Fibroblast of lung (primary cell): ENCODE measurements at regions not wholly inside any gene's neighbourhood (a gene's known extent, or its start where the extent isn't known, plus 50 kb on each side); places are given as distances from the start of the nearest gene placed in this dataset.

Experiments
- DNase-seq, 2 donors: peaks; one replicate each; pipeline versions ENCODE4 v3.0.0 to v3.0.0-alpha.2; 2010; ENCODE audit warnings: low read depth in 2 of 2
- H2AFZ ChIP-seq: 2 replicates; pipeline ENCODE4 v1.5.1; 2012; ENCODE audit warnings: low read length, control low read depth, inconsistent platforms
- H3K27ac ChIP-seq: 2 replicates; pipeline ENCODE4 v1.5.1; 2011; ENCODE audit warnings: low read length, control low read depth; ENCODE audit not compliant: insufficient read depth
- H3K27me3 ChIP-seq: 2 replicates; pipeline ENCODE4 v1.5.1; 2011; ENCODE audit warnings: mild to moderate bottlenecking, low read length; ENCODE audit not compliant: control insufficient read depth, insufficient read depth
- H3K36me3 ChIP-seq: 2 replicates; pipeline ENCODE4 v1.5.1; 2011; ENCODE audit warnings: low read length; ENCODE audit not compliant: control insufficient read depth, insufficient read depth
- H3K4me1 ChIP-seq: 2 replicates; pipeline ENCODE4 v1.5.1; 2011; ENCODE audit warnings: low read length; ENCODE audit not compliant: control insufficient read depth, insufficient read depth; ENCODE audit errors: extremely low read depth
- H3K4me2 ChIP-seq: 2 replicates; pipeline ENCODE4 v1.5.1; 2011; ENCODE audit warnings: low read length, control low read depth; ENCODE audit not compliant: insufficient read depth; ENCODE audit errors: extremely low read depth
- H3K4me3 ChIP-seq, 4 experiments: fragments of 200-600 bp in 1 of 4; sonication (generic) in 1 of 4; replicated peaks in 1 of 4; 2 replicates each; pipeline ENCODE4 v1.5.1; 2011 to 2016; ENCODE audit warnings: low read length in 4 of 4, low read depth in 3 of 4, mild to moderate bottlenecking in 3 of 4, control low read depth in 2 of 4, inconsistent platforms in 1 of 4, mixed read lengths in 1 of 4; ENCODE audit not compliant: insufficient read depth in 1 of 4; ENCODE audit errors: control extremely low read depth in 1 of 4
- H3K79me2 ChIP-seq: 2 replicates; pipeline ENCODE4 v1.5.1; 2012; ENCODE audit warnings: mild to moderate bottlenecking, low read length, inconsistent platforms; ENCODE audit not compliant: control insufficient read depth, insufficient read depth
- H3K9ac ChIP-seq: 2 replicates; pipeline ENCODE4 v1.5.1; 2011; ENCODE audit warnings: mild to moderate bottlenecking, low read length, control low read depth; ENCODE audit not compliant: insufficient read depth
- H3K9me3 ChIP-seq: 2 replicates; pipeline ENCODE4 v1.5.1; 2012; ENCODE audit warnings: low read depth, low read length; ENCODE audit not compliant: control insufficient read depth, insufficient read depth
- H4K20me1 ChIP-seq: 2 replicates; pipeline ENCODE4 v1.5.1; 2011; ENCODE audit warnings: low read length; ENCODE audit not compliant: control insufficient read depth, insufficient read depth; ENCODE audit errors: extremely low read depth
- CTCF ChIP-seq, 2 donors: IDR thresholded peaks in 1 of 2; conservative IDR thresholded peaks in 1 of 2; 1 replicate in 1 of 2; 2 replicates in 1 of 2; pipeline ENCODE4 v1.5.1; 2011 to 2012; ENCODE audit warnings: low read length in 2 of 2, control low read depth in 1 of 2, inconsistent platforms in 1 of 2, low read depth in 1 of 2, mild to moderate bottlenecking in 1 of 2
- EZH2 ChIP-seq: IDR thresholded peaks from 2 replicates; pipeline ENCODE4 v1.5.1; 2012; ENCODE audit warnings: low read length, control low read depth, mild to moderate bottlenecking; ENCODE audit errors: missing control alignments

GRCh38 chr7:52119537-52119936, 802.9 kb upstream of the COBL start:
- no peak for DNase-seq
- no peak overlapping the region for H3K4me3 ChIP-seq
- TF ChIP-seq EZH2 (no peak), CTCF (conservative IDR thresholded peaks at IDR 0.05 in 1 of 2, IDR thresholded peaks at IDR 0.05 in 1 of 2; ENCODE audit: low read depth in 1 of 2, low read length in 2 of 2) (no peak)
- no peaks in the 10 kb centered on the region for H3K79me2 ChIP-seq
- H3K27me3 ChIP-seq, result no peaks in the 10 kb centered on the region
- no peaks in the 10 kb centered on the region for H3K36me3 ChIP-seq
- no peak overlapping the region for H3K27ac ChIP-seq
- H3K4me2 ChIP-seq, result no peak overlapping the region
- H2AFZ ChIP-seq, result no peak overlapping the region
- H4K20me1 ChIP-seq, result no peaks in the 10 kb centered on the region
- no peak overlapping the region for H3K9ac ChIP-seq
- H3K4me1 ChIP-seq, result no peaks in the 10 kb centered on the region
- no peaks in the 10 kb centered on the region for H3K9me3 ChIP-seq

DNA sequence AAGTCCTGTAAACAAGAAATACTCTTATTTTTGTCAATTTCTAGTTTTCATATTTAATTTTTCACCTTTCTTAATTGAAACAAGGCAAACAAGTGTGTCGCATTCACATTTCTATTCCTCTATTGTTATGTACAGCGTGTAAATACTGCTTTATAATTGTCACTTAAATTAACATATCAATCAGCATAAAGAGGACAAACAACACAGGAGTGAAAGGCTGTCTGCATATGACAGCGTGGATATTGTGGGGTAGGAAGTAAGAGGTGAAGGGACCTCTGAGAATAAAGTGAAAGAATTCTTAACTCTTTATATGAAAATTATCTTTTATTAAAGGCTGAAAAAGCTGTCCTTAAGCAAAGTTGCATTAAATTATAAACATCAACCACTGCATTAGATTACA, 797.9 kb upstream of the COBL start:
- no peaks in the 10 kb centered on the region for H3K79me2 ChIP-seq
- H4K20me1 ChIP-seq, result no peaks in the 10 kb centered on the region
- H3K9ac ChIP-seq, result no peak overlapping the region

GRCh38 chr7:52114056-52114455, 797.4 kb upstream of the COBL start:
- H3K4me2 ChIP-seq, result no peak overlapping the region
- no peak overlapping the region for H3K27ac ChIP-seq
- no peak overlapping the region for H3K4me3 ChIP-seq
- no peaks in the 10 kb centered on the region for H4K20me1 ChIP-seq
- H3K9ac ChIP-seq, result no peak overlapping the region
- no peaks in the 10 kb centered on the region for H3K36me3 ChIP-seq
- TF ChIP-seq CTCF (conservative IDR thresholded peaks at IDR 0.05 in 1 of 2, IDR thresholded peaks at IDR 0.05 in 1 of 2; ENCODE audit: low read depth in 1 of 2, low read length in 2 of 2) (no peak), EZH2 (no peak)
- H3K4me1 ChIP-seq, result no peaks in the 10 kb centered on the region
- no peaks in the 10 kb centered on the region for H3K9me3 ChIP-seq
- no peaks in the 10 kb centered on the region for H3K79me2 ChIP-seq
- no peak overlapping the region for H2AFZ ChIP-seq
- DNase-seq, result no peak
- H3K27me3 ChIP-seq, result no peaks in the 10 kb centered on the region

More for the DNA sequence above, 797.9 kb upstream of the COBL start:
- H3K4me3 ChIP-seq, result no peak overlapping the region
- H3K27me3 ChIP-seq, result no peaks in the 10 kb centered on the region
- no peak for TF ChIP-seq CTCF (conservative IDR thresholded peaks at IDR 0.05 in 1 of 2, IDR thresholded peaks at IDR 0.05 in 1 of 2; ENCODE audit: low read depth in 1 of 2, low read length in 2 of 2)
- TF ChIP-seq EZH2, result no peak
- no peaks in the 10 kb centered on the region for H3K4me1 ChIP-seq
- H3K9me3 ChIP-seq, result no peaks in the 10 kb centered on the region
- no peaks in the 10 kb centered on the region for H3K36me3 ChIP-seq
- DNase-seq, result no peak
- H3K27ac ChIP-seq, result no peak overlapping the region
- no peak overlapping the region for H2AFZ ChIP-seq
- no peak overlapping the region for H3K4me2 ChIP-seq
